ENCODE measurements at regions not wholly inside any gene's neighbourhood (a gene's known extent, or its start where the extent isn't known, plus 50 kb on each side); places are given as distances from the start of the nearest gene placed in this dataset.

- TF ChIP-seq CTCF (conservative IDR thresholded peaks at IDR 0.05) (no peak), ZFX (IDR thresholded peaks at IDR 0.05) (no peak)
Observed at GRCh38 chr4:1487761-1488160, 81.5 kb upstream of the NKX1-1 start.

Measured in C4-2B (cell line).